GM12878 (cell line): ENCODE measurements at regions not wholly inside any gene's neighbourhood (a gene's known extent, or its start where the extent isn't known, plus 50 kb on each side); places are given as distances from the start of the nearest gene placed in this dataset.

ENCODE experiments used
- CBX5 ChIP-seq: sonication (generic); IDR thresholded peaks from 2 replicates; pipeline ENCODE4 v1.6.1; 2016; ENCODE audit warnings: low read depth, moderate library complexity, mild to moderate bottlenecking, inconsistent platforms
- FOXM1 ChIP-seq: IDR thresholded peaks from 2 replicates; pipeline ENCODE4 v1.6.1; 2012; ENCODE audit warnings: low read depth, mild to moderate bottlenecking, inconsistent platforms, low read length, moderate library complexity
- JUND ChIP-seq: IDR thresholded peaks from 2 replicates; pipeline ENCODE4 v1.6.1; 2012; ENCODE audit warnings: low read depth, mild to moderate bottlenecking, low read length, improper control_type of control experiment, moderate library complexity
- SP1 ChIP-seq: IDR thresholded peaks from one replicate; pipeline ENCODE4 v1.6.1; 2011; ENCODE audit warnings: low read depth, low read length

DNA sequence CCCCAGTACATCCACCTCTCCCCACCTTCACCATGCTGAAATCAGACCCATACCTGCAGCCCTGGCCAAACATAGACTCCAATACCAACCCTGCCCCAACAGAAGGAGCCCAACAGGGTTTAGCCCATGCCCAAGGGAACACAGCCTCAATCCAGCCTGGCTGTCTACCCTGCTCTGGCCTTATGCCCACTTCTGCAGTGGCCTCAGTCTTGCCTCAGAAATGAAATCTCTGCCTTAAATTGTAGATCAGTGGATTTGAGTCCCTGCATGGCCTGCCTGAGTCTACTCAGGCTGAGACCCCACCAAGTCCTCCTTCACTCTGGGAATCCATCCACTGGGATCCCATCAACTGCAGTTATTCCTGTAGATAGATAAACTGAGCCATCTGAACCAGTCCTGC, 97.6 kb upstream of the GJB5 start:
- no peak for TF ChIP-seq SP1
- no peak for TF ChIP-seq JUND
- no peak for TF ChIP-seq FOXM1
- TF ChIP-seq CBX5, result no peak
